Kidney (tissue), 13 donors: ENCODE measurements at regions not wholly inside any gene's neighbourhood (a gene's known extent, or its start where the extent isn't known, plus 50 kb on each side); places are given as distances from the start of the nearest gene placed in this dataset.

Experiments used
- DNase-seq, 5 donors: peaks; one replicate each; pipeline ENCODE4 v3.0.0-alpha.2; 2013 to 2020
- FAIRE-seq: peaks from 2 replicates; lab custom pipeline; 2012; peaks lifted over from hg19 to GRCh38; lab: Jason Lieb, UNC
- H3K27ac ChIP-seq, 2 donors: one replicate each; pipeline ENCODE4 v1.7.0; 2013; ENCODE audit warnings: low read depth in 2 of 2, low read length in 2 of 2, inconsistent platforms in 1 of 2
- H3K27me3 ChIP-seq: one replicate; pipeline ENCODE4 v1.7.1; 2013; ENCODE audit warnings: low read length, inconsistent platforms; ENCODE audit not compliant: control insufficient read depth, insufficient read depth
- H3K36me3 ChIP-seq, 3 donors: one replicate each; pipeline versions ENCODE4 v1.7.0 to v1.7.1; 2013; ENCODE audit warnings: low read length in 3 of 3, control low read depth in 1 of 3, inconsistent platforms in 1 of 3; ENCODE audit not compliant: insufficient read depth in 3 of 3, control insufficient read depth in 2 of 3
- H3K4me1 ChIP-seq, 3 donors: one replicate each; pipeline versions ENCODE4 v1.7.0 to v1.7.1; 2013; ENCODE audit warnings: low read length in 3 of 3, inconsistent platforms in 1 of 3, low read depth in 1 of 3; ENCODE audit not compliant: control insufficient read depth in 2 of 3, insufficient read depth in 2 of 3
- H3K4me3 ChIP-seq, 3 donors: one replicate each; pipeline versions ENCODE4 v1.7.0 to v1.8.1; 2013; ENCODE audit warnings: low read length in 3 of 3, control low read depth in 1 of 3, inconsistent platforms in 1 of 3
- H3K9ac ChIP-seq, 3 donors: one replicate each; pipeline versions ENCODE4 v1.7.0 to v1.7.1; 2013; ENCODE audit warnings: low read length in 3 of 3, control low read depth in 1 of 3, inconsistent platforms in 1 of 3
- H3K9me3 ChIP-seq, 3 donors: one replicate each; pipeline versions ENCODE4 v1.7.0 to v1.7.1; 2013; ENCODE audit warnings: low read length in 3 of 3, control low read depth in 1 of 3, inconsistent platforms in 1 of 3; ENCODE audit not compliant: control insufficient read depth in 2 of 3, insufficient read depth in 1 of 3
- CTCF ChIP-seq: IDR thresholded peaks from 3 replicates; pipeline ENCODE4 v1.5.1; 2012; ENCODE audit warnings: mild to moderate bottlenecking, moderate library complexity, borderline replicate concordance; ENCODE audit not compliant: insufficient read depth; ENCODE audit errors: extremely low read depth
- intact Hi-C: fragments of 100-400 bp; cut with DNase I; formaldehyde crosslinking; loops from one replicate; pipeline ENCODE4 v1.11.1; 2022
- donor health status: control.
- donor health status: control.
- donor health status: control.
- donor health status: control.
- donor health status: control.
- donor health status: DM: yes; HTN: yes; CAD: no.
- donor health status: Normal renal cell carcinoma (clear cell type).

- no peak overlapping the region for H3K4me3 ChIP-seq
- intact Hi-C loops, result no loop called here
- DNase-seq (no peak), FAIRE-seq (no peak)
- no peak overlapping the region for H3K9ac ChIP-seq
- H3K9me3 ChIP-seq, result no peaks in the 10 kb centered on the region
- H3K4me1 ChIP-seq, result peaks cover 0 to 4% (median 0%) of the 10 kb centered on the region in 3 donors
- H3K27ac ChIP-seq, result no peak overlapping the region
- no peaks in the 10 kb centered on the region for H3K36me3 ChIP-seq
- H3K27me3 ChIP-seq, result no peaks in the 10 kb centered on the region
- TF ChIP-seq CTCF, result no peak
Measured at GRCh38 chr19:29090783-29091526, 122.0 kb downstream of the UQCRFS1 start.

DNA sequence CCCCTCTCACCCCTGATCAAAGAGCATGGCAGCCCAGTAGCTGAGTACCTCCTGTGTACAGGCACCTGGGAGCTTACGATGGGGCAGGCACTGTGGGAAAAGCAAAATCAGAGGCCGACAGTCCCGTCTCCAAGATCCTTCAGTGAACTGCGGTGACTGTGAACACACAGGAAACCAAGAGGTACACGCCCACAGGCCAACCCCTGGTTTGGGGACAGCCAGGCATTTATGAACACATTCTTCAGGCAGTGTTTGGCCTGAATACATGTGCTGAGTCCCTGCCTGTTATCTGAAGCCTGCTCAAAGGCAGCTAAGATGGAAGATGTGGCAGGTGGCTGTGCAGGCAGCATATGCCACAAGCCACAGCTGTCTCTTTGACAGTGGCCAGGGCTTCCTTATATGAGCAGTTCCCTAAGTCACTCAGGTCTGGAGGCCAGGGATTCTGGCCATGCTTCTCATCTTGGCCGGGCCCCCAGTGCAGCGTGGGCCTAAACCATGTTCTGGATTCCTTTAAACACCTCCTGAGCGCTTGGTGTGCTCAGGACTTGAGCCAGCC, 123.6 kb downstream of the UQCRFS1 start:
- FAIRE-seq (no peak), DNase-seq (no peak)

GRCh38 chr19:29088761-29089160, 124.2 kb downstream of the UQCRFS1 start:
- Histone ChIP-seq H3K36me3 (no peaks in the 10 kb centered on the region), H3K27ac (no peak overlapping the region), H3K9me3 (no peaks in the 10 kb centered on the region), H3K9ac (no peak overlapping the region), H3K27me3 (no peaks in the 10 kb centered on the region), H3K4me3 (no peak overlapping the region), H3K4me1 (peaks cover 0 to 4% (median 0%) of the 10 kb centered on the region in 3 donors)
- peak in 1 of 5 donors; percentile 31 for DNase-seq
- no peak for FAIRE-seq
- intact Hi-C loops, result no loop called here
- no peak for TF ChIP-seq CTCF

More for the DNA sequence above, 123.6 kb downstream of the UQCRFS1 start:
- H3K4me3 ChIP-seq, result no peak overlapping the region
- no peak overlapping the region for H3K9ac ChIP-seq
- intact Hi-C loops, result no loop called here
- H3K36me3 ChIP-seq, result no peaks in the 10 kb centered on the region
- no peak overlapping the region for H3K27ac ChIP-seq
- H3K27me3 ChIP-seq, result no peaks in the 10 kb centered on the region
- H3K9me3 ChIP-seq, result no peaks in the 10 kb centered on the region
- H3K4me1 ChIP-seq, result peaks cover 0 to 4% (median 0%) of the 10 kb centered on the region in 3 donors
- no peak for TF ChIP-seq CTCF
